ENCODE measurements at regions not wholly inside any gene's neighbourhood (a gene's known extent, or its start where the extent isn't known, plus 50 kb on each side); places are given as distances from the start of the nearest gene placed in this dataset.

DNA sequence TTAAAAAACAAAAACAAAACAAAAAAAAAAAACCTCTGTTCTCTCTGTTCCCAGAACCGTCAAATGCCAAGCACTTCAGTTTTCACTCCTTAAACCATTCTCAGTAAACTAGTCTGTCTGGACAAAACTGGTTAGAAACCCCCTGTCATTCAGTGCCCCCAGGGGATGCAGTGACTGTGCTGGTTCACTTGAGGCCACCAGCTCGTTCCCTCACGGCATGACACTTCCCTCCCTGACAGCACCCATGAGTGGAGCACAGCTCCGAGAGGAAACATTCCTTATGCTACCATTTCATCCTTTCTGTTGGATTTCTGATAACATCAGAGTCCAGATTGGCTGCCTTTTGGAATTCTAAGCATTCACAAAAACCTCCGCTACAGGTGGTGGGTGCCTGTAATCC lies 244.0 kb upstream of the TPM1 start:
- no peak for DNase-seq (ENCODE audit: low read depth in 3 of 3)

DNA sequence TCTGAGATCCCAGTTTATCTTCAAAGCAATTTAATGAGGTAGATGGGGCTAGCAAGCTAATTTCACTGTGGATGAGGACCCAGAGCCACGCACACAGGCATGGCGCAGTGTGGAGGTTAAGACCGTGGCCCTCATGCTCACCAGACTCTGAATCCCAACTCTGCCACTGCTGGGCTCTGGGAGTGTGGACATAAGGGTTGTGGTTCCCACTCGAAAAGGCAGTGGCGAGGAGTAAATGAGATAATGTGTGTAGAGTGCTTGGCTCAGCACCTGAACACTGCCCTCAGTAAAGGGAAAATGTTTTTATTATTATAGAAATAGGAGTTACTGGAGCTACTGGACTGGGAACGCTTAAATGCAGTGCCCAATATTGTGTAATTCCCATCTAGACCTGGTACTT lies 243.5 kb upstream of the TPM1 start:
- DNase-seq (ENCODE audit: low read depth in 3 of 3): no peak

DNA sequence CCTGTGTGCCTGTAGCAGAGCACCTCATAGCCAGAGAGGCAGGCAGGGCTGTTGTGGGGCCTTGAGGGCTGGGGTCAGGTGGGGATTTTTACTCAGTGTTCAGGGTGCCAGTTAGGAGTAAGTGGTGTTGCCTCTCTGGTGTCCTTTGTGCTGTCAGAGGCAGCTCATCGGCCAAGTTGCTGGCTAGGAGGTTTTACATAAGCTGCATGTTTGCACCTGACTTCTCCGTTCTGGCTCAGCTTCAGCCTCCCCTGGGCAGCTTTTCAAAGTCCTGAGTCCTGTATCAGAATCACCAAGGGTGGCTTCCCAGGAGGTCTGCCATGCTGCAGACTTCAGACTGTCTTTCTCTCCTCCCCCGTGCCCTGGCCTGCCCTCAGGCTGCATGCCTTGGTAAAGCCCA lies 242.6 kb upstream of the TPM1 start:
- no peak for DNase-seq (ENCODE audit: low read depth in 3 of 3)

- no peak for DNase-seq (ENCODE audit: low read depth in 3 of 3)
Measured at GRCh38 chr15:62802612-62803011, 239.9 kb upstream of the TPM1 start.

DNA sequence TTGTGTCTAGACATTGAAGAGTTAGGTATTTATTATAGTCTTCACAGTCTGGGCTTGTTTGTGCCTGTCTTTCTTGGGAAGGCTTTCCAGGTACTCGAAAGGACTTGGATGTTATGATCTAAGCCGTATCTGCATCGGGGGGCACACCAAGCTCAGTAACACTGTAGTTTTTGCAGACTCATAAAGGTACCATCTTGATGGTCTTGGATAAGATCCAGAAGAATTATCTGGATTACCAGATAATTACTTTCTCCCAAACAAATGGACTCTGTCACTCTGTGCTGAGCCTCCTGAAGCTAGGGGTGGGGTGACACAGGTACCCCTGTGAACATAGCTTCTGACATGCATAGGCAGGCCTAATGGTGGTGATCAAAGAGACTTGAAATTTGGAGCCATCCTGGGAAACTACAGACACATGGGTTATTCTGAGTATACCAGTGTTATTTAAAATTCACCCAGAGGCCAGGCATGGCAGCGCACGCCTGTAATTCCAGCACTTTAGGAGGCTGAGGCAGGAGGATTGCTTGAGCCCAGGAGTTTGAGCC lies 238.6 kb upstream of the TPM1 start:
- DNase-seq (ENCODE audit: low read depth in 3 of 3): no peak

GRCh38 chr15:62805502-62805901 lies 237.0 kb upstream of the TPM1 start:
- no peak for DNase-seq (ENCODE audit: low read depth in 3 of 3)

- no peak for DNase-seq (ENCODE audit: low read depth in 3 of 3)
Measured at GRCh38 chr15:62807539-62808130, 234.9 kb upstream of the TPM1 start.

DNA sequence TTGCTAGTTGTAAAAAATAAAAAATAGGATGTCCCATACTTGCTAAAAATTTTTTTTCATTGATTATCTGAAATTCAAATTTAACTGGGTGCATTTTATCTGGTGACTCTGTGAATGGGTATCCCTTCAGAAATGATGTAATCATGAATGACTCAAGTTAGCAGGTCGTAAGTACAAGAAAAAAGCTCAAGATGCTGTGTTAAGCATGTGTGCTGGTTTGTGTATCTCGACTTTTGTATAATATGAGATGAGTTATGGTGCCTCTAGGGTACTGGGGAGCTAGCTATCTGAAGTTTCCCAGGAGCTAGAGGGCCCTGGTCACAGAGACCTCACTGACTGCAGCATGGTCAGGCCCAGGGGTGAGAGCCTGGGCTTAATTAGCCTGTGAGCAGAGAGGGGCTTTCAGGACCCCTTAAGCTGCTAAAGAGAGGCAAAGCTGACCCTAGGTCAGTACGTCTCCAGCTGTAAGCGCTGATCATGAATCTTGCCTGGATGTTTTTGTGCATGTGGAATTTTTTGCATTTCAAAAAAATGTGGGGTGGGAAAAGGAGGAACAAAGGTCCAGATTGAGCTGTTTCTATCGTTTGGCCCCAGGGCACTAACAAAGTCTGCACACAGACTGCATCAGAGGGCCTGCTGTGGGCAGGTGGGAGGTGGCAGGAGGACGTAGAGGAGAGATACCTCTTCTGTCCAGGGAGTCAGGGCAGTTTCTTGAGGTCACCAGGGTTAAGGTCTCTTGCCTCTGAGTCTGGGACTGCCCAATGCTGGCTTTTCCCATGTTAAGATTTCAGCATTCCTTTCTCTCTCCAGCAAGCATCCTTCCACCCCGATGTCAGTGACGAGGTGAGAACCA lies 233.2 kb upstream of the TPM1 start:
- no peak for DNase-seq (ENCODE audit: low read depth in 3 of 3)

- DNase-seq (ENCODE audit: low read depth in 3 of 3): no peak
Measured at GRCh38 chr15:62809968-62810260, 232.6 kb upstream of the TPM1 start.

DNA sequence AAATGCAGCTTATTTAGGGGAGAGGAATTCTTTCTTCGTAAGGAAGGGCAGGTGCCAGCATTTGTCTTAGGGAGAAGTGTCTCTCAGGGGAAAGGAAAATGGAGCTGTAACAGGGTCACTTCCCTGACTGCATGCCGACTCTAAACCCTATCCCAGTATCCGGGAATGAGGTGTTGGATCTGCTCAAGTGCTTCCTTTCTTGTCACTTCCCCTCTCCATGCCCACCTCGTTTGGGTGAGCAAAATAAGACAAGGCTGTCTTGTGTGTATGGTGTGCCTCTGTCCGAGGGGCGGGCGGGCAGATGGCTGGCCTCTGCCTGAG lies 230.1 kb upstream of the TPM1 start:
- DNase-seq (ENCODE audit: low read depth in 3 of 3): no peak

- DNase-seq (ENCODE audit: low read depth in 3 of 3): no peak
Measured at GRCh38 chr15:62816342-62817069, 226.0 kb upstream of the TPM1 start.

DNA sequence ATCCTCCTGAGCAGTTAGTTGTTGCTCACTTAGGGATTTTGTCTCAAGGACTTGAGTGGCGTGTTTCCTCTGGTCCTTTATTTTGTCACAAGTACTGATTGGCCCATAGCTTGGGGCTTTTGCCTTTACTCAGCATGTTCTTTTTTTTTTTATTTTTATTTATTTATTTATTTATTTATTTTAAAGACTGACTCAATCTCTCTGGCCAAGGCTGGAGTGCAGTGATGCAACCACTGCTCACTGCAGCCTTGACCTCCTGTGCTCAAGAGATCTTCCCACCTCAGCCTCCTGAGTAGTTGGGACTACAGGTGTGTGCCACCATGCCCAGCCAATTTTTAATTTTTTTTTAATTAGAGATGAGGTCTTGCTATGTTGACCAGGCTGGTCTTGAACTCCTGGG lies 223.9 kb upstream of the TPM1 start:
- no peak for DNase-seq (ENCODE audit: low read depth in 3 of 3)

- DNase-seq (ENCODE audit: low read depth in 3 of 3): no peak
Measured at GRCh38 chr15:62821384-62822131, 221.0 kb upstream of the TPM1 start.

GRCh38 chr15:62822228-62822627 lies 220.3 kb upstream of the TPM1 start:
- DNase-seq (ENCODE audit: low read depth in 3 of 3): no peak

GRCh38 chr15:62823561-62823960 lies 219.0 kb upstream of the TPM1 start:
- no peak for DNase-seq (ENCODE audit: low read depth in 3 of 3)

DNA sequence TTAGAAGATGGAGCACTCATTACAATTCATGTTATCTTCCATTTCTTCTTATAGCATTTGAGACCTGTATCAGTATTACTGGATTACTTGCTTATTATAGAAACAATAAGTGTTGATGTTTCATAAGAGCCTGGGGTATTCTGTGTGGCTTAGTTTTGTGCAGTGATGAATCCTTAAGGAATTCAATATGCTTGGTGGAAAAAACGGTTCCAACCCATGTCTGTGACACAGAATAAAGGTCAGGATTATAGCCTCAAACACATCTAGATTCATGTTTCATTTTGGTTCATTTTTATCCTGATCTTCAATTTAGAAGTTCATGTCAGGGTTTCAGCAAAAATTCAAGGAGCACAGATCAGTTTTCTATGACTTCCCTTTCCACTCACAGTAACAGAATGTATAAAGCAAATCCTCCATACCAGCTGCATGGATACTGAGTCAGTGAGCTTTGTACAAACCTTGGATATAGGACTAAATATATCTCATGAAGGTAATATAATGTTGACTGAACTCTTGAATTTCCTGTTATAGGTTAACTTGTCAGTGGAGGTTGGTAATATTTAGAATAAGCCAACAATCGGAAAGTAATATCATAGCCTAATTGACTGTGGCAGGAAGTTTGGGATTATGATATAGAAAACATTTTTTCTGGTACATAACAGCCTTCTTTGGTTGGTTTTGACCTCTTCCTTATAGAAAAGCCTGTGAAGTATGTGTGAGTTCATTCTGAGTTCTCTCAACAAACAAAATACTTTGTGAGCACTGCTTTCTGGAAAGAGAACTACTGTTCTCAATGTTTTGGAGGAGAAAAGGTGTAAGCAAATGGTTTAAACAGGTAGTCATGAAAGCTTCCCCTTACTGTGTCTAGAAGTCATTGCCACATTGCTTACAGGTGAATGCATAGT lies 218.2 kb upstream of the TPM1 start:
- no peak for DNase-seq (ENCODE audit: low read depth in 3 of 3)

- no peak for DNase-seq (ENCODE audit: low read depth in 3 of 3)
Measured at GRCh38 chr15:62825191-62825590, 217.4 kb upstream of the TPM1 start.

- DNase-seq (ENCODE audit: low read depth in 3 of 3): no peak
Measured at GRCh38 chr15:62826561-62826960, 216.0 kb upstream of the TPM1 start.

GRCh38 chr15:62828364-62828763 lies 214.2 kb upstream of the TPM1 start:
- no peak for DNase-seq (ENCODE audit: low read depth in 3 of 3)

DNA sequence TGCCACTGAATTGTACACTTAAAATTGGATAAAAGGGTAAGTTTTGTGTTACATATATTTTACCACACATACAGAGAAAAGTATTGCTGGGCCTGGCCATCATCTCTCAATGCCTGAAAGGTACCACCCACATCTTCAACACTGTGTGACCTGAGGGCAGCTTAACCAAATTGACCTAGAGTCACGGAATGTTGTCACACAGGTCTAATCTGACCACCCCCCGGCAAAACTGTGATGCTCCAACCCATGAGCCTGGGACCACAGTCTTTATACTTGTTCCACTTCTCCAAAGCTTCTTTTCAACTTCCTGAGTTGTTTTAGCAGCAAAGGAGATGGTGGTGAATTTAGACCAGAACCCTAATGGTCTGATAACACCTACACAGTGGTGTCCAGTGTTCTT lies 210.3 kb upstream of the TPM1 start:
- no peak for DNase-seq (ENCODE audit: low read depth in 3 of 3)

DNA sequence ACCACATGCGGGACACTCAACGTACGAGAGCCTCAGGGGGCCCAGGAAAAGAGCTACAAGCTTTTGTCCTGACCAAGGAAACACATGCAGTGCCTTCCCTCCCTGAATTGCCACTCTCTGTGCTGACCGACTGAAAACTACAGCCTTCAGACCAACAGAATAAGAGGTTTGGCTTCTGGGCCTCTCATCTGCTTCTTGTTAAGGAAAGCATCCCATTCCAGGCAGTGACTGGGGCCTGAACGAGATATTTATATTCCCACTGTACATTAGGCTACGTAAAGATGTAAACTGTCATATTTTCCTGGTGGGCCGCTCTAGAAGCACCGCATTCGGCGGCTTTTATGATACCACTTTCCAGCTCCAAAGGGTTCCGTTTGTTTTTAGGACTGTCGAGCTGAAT lies 208.9 kb upstream of the TPM1 start:
- no peak for DNase-seq (ENCODE audit: low read depth in 3 of 3)
